HepG2 (cell line): ENCODE measurements at regions not wholly inside any gene's neighbourhood (a gene's known extent, or its start where the extent isn't known, plus 50 kb on each side); places are given as distances from the start of the nearest gene placed in this dataset.

Source experiments
- CHD2 ChIP-seq: IDR thresholded peaks from 2 replicates; pipeline ENCODE4 v1.6.1; 2011; ENCODE audit warnings: low read depth, low read length, improper control_type of control experiment
- SAP130 ChIP-seq: IDR thresholded peaks from 2 replicates; pipeline ENCODE4 v1.6.1; 2016; ENCODE audit warnings: low read depth
- TBP ChIP-seq: sonication (generic); formaldehyde crosslinking; IDR thresholded peaks from 2 replicates; pipeline ENCODE4 v1.5.0; 2020; ENCODE audit warnings: missing genetic modification reagents
- ZNF101 ChIP-seq: sonication (generic); formaldehyde crosslinking; IDR thresholded peaks from 2 replicates; pipeline ENCODE4 v1.4.0; 2020; ENCODE audit warnings: mild to moderate bottlenecking, low read depth, missing genetic modification reagents, borderline replicate concordance
- TF ChIP-seq, protein P1 (sequence below): IDR thresholded peaks from 2 replicates; pipeline ENCODE4 v1.6.1; 2016; ENCODE audit warnings: low read depth, missing genetic modification reagents, missing compliant biosample characterization
- TF ChIP-seq, protein P2 (sequence below): sonication (generic); formaldehyde crosslinking; IDR thresholded peaks from 2 replicates; pipeline ENCODE4 v1.5.1; 2020; ENCODE audit warnings: missing genetic modification reagents, mild to moderate bottlenecking, borderline replicate concordance
- TF ChIP-seq, protein P3 (sequence below): IDR thresholded peaks from 2 replicates; pipeline ENCODE4 v1.6.1; 2016; ENCODE audit warnings: control low read depth

DNA sequence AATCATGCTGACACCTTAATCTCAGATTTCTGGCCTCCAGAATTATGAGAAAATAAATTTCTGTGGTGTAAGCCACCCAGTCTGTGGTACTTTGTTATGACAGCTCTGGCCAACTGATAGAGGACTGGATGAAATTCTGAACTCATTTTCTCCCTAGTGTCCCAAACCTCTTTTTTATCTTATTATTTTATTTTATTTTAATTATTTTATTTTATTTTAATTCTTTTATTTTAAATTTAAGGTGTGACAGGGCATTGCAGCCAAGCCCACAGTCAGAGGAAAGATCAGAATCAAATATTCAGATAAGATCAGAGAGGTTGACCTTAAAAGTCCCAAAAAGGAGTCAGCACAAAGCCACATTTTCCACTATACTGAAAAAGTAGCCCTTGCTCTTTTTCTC lies 228.1 kb downstream of the TFEC start (continued):
- TF ChIP-seq, protein P1, sequence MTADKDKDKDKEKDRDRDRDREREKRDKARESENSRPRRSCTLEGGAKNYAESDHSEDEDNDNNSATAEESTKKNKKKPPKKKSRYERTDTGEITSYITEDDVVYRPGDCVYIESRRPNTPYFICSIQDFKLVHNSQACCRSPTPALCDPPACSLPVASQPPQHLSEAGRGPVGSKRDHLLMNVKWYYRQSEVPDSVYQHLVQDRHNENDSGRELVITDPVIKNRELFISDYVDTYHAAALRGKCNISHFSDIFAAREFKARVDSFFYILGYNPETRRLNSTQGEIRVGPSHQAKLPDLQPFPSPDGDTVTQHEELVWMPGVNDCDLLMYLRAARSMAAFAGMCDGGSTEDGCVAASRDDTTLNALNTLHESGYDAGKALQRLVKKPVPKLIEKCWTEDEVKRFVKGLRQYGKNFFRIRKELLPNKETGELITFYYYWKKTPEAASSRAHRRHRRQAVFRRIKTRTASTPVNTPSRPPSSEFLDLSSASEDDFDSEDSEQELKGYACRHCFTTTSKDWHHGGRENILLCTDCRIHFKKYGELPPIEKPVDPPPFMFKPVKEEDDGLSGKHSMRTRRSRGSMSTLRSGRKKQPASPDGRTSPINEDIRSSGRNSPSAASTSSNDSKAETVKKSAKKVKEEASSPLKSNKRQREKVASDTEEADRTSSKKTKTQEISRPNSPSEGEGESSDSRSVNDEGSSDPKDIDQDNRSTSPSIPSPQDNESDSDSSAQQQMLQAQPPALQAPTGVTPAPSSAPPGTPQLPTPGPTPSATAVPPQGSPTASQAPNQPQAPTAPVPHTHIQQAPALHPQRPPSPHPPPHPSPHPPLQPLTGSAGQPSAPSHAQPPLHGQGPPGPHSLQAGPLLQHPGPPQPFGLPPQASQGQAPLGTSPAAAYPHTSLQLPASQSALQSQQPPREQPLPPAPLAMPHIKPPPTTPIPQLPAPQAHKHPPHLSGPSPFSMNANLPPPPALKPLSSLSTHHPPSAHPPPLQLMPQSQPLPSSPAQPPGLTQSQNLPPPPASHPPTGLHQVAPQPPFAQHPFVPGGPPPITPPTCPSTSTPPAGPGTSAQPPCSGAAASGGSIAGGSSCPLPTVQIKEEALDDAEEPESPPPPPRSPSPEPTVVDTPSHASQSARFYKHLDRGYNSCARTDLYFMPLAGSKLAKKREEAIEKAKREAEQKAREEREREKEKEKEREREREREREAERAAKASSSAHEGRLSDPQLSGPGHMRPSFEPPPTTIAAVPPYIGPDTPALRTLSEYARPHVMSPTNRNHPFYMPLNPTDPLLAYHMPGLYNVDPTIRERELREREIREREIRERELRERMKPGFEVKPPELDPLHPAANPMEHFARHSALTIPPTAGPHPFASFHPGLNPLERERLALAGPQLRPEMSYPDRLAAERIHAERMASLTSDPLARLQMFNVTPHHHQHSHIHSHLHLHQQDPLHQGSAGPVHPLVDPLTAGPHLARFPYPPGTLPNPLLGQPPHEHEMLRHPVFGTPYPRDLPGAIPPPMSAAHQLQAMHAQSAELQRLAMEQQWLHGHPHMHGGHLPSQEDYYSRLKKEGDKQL (CRISPR knock-in tag), result no peak
- TF ChIP-seq ZNF101 (CRISPR knock-in tag), result no peak
- TF ChIP-seq, protein P2, sequence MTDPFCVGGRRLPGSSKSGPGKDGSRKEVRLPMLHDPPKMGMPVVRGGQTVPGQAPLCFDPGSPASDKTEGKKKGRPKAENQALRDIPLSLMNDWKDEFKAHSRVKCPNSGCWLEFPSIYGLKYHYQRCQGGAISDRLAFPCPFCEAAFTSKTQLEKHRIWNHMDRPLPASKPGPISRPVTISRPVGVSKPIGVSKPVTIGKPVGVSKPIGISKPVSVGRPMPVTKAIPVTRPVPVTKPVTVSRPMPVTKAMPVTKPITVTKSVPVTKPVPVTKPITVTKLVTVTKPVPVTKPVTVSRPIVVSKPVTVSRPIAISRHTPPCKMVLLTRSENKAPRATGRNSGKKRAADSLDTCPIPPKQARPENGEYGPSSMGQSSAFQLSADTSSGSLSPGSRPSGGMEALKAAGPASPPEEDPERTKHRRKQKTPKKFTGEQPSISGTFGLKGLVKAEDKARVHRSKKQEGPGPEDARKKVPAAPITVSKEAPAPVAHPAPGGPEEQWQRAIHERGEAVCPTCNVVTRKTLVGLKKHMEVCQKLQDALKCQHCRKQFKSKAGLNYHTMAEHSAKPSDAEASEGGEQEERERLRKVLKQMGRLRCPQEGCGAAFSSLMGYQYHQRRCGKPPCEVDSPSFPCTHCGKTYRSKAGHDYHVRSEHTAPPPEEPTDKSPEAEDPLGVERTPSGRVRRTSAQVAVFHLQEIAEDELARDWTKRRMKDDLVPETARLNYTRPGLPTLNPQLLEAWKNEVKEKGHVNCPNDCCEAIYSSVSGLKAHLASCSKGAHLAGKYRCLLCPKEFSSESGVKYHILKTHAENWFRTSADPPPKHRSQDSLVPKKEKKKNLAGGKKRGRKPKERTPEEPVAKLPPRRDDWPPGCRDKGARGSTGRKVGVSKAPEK (CRISPR knock-in tag), result no peak
- TF ChIP-seq SAP130, result no peak
- TF ChIP-seq TBP (CRISPR knock-in tag), result no peak
- TF ChIP-seq, protein P3, sequence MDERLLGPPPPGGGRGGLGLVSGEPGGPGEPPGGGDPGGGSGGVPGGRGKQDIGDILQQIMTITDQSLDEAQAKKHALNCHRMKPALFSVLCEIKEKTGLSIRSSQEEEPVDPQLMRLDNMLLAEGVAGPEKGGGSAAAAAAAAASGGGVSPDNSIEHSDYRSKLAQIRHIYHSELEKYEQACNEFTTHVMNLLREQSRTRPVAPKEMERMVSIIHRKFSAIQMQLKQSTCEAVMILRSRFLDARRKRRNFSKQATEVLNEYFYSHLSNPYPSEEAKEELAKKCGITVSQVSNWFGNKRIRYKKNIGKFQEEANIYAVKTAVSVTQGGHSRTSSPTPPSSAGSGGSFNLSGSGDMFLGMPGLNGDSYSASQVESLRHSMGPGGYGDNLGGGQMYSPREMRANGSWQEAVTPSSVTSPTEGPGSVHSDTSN (CRISPR knock-in tag), result no peak
- no peak for TF ChIP-seq CHD2
